ENCODE measurements at regions not wholly inside any gene's neighbourhood (a gene's known extent, or its start where the extent isn't known, plus 50 kb on each side); places are given as distances from the start of the nearest gene placed in this dataset.
A peak's percentile ranks its signal among the peaks of the same experiment; 100 is the strongest.
"Not testable (repeated sequence)": the region's sequence is repeated elsewhere in the genome, so short reads cannot be mapped to it uniquely, and the experiment has no call there.

DNA sequence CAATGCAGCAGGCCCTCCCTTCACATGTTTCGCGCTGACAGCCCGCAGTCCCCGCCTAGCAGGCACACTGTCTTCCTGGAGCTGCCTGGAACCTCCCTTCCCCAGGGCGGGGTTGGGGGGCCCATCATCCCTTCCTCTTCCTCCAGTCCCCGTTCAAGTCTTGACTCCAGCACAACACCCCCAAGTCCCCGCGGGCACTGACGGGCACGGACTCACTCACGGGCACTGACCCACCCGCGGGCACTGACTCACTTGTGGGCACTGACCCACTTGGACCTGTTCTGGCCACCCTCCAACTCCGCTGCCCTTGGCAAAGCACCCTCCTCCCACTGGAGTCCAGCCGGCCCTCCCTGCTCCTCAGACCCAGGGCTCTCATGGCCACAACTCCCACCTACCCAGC, 5376.7 kb upstream of the TPTE start:
- not testable (repeated sequence) for H3K4me3 Mint-ChIP-seq; H3K27me3 Mint-ChIP-seq (ENCODE audit: low read depth); H3K27ac Mint-ChIP-seq; H3K9me3 Mint-ChIP-seq; ATAC-seq (replicated peaks in 1 of 2); H3K36me3 Mint-ChIP-seq (ENCODE audit: insufficient read depth in 2 of 2); DNase-seq; H3K4me1 Mint-ChIP-seq (ENCODE audit: low read depth)

DNA sequence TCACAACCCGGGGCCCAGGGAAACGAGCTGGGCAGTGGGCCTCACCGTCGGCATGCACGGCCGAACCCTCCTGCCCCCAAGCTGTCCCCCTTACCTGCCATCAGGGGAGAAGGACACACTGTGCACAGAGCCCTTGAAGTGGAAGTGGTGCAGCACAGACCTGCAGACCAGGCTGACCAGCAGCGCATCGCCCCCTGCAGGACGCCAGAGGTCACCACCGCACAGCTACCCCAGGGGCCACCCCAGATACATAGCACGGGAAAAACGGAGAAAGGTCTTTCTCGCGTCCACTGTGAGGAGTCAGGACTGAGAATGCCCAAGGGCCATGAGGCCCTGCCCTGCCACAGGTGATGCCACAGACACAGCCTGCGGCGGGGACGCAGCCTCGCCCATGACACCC, 5373.7 kb upstream of the TPTE start:
- not testable (repeated sequence) for H3K27me3 Mint-ChIP-seq (ENCODE audit: low read depth); H3K4me1 Mint-ChIP-seq (ENCODE audit: low read depth); H3K9me3 Mint-ChIP-seq; H3K27ac Mint-ChIP-seq; H3K4me3 Mint-ChIP-seq; H3K36me3 Mint-ChIP-seq (ENCODE audit: insufficient read depth in 2 of 2)
- peak; percentile 59 to 75 for ATAC-seq (replicated peaks in 1 of 2)
- DNase-seq, result peak; percentile 14 to 37

DNA sequence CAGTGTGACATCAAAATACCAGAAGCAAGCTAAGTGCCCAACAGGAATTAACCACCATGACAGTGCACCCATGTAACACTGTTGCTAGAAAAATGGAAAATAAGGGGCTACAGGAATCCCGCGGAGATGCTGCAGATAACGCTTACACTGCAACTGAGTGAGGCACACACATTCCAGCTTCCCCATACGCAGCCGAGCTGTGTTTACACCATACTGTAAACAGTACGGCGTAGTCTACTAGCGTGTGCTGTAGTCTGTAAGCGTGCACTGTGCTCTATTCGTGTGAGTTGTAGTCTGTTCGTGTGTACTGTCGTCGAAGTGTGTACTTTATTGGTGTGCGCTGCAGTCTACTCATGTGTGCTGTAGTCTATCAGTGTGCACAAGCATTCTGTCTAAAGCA, 5372.2 kb upstream of the TPTE start:
- ATAC-seq (replicated peaks in 1 of 2); DNase-seq; H3K4me1 Mint-ChIP-seq (ENCODE audit: low read depth); H3K9me3 Mint-ChIP-seq; H3K4me3 Mint-ChIP-seq; H3K27ac Mint-ChIP-seq; H3K36me3 Mint-ChIP-seq (ENCODE audit: insufficient read depth in 2 of 2); H3K27me3 Mint-ChIP-seq (ENCODE audit: low read depth): not testable (repeated sequence)

DNA sequence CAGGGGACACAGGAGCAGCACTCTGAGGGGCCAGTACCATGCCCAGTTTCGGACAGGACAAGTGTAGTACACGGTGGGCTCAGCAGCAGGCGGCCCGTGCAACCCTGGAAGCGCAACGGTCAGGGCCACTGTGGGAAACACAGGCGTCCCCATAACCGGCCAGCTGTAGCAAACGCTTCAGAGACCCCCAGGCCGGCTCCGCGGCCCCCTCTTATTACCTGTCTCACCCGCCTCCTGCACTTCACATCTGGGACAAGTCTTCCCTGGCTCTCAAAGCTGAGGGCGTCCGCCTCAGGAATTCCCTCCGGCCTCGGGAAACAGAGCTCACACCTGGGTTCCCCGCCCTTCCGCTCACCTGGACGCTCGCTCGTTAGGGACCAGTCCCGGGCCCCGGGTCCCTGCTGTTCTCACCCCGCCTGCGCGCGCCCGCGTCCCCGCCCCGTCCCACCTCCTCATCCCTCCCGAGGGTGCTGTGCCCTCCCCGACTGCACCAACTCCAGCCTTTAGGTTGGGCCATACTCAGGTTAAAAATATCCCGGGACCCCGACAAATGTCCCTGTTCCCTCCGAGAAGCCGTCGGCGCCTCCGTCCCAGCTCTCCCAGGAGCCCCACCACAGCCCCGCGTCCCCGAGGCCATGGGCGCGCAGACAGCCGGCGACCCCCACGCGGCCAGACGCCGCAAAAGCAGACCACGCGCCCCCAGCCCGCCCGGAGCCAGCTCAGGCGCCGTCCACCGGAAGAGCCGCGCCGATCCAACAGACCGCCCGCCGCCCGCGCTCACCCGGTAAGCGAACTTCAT, 5367.3 kb upstream of the TPTE start:
- H3K27me3 Mint-ChIP-seq (ENCODE audit: low read depth); H3K4me1 Mint-ChIP-seq (ENCODE audit: low read depth); DNase-seq; H3K27ac Mint-ChIP-seq; H3K36me3 Mint-ChIP-seq (ENCODE audit: insufficient read depth in 2 of 2); H3K9me3 Mint-ChIP-seq: not testable (repeated sequence)
- peak overlapping the region; percentile 36 to 37 for H3K4me3 Mint-ChIP-seq
- ATAC-seq (replicated peaks in 1 of 2), result peak; percentile 14 to 26

DNA sequence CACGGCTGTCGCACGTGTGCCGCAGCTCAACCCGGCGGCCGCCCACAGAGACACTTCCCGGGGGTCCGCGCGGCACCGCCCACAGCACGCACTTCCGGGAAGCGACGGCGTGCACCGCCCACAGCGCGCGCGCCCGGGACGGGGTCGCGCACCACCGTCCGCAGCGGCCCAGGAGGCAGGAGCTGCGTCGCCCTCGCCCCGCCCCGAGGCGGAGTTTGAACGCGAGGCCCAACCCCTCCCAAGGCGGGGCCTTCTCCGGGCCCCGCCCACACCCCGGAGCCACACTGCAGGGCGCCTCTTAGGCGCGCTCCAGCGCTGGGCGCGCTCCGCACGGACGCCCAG, 5366.8 kb upstream of the TPTE start:
- not testable (repeated sequence) for H3K4me1 Mint-ChIP-seq (ENCODE audit: low read depth); H3K9me3 Mint-ChIP-seq; H3K27ac Mint-ChIP-seq; H3K36me3 Mint-ChIP-seq (ENCODE audit: insufficient read depth in 2 of 2); H3K27me3 Mint-ChIP-seq (ENCODE audit: low read depth)
- peak; percentile 86 to 94 for DNase-seq
- peak; percentile 99 to 100 for ATAC-seq (replicated peaks in 1 of 2)
- peak overlapping the region; percentile 36 to 37 for H3K4me3 Mint-ChIP-seq

DNA sequence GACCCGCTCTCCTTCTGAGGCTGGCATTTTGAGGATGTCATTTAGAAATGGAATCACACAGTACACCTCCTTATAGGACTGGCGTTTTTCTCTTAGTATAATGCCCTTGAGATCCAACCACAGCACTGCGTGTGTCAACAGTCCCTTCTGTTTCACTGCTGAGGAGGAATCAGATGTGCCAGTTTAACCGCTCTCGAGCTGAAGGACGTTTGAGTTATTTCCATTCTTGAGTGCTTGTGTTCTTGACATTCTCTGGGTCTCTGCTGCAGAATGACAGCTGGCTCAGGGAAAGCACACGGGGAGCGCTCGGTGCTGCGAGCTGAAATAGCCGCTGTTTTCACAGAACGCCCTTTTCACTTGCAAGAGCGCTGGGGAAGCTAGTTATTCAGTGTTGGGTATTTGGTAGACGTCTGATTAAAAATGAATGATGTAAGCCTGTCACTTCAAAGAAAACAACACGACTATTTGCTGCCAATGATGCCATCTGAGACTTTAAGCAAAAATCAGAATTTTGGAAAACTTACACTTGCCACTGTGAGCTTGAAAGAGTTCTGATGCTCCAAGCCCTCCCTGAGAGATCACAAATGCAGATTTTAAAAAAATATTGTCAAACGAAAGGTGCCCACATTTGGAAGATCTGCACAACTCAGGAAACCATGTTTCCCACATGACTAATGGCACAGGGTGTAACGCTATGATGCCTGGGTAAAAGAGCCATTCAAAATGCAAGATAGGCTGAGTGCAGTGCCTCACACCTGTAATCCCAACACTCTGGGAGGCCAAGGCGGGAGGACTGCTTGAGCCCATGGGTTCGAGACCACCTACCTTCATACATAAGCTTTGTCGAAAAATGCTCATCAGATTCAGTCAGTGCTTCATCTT, 5358.4 kb upstream of the TPTE start:
- H3K9me3 Mint-ChIP-seq; H3K36me3 Mint-ChIP-seq (ENCODE audit: insufficient read depth in 2 of 2); H3K4me3 Mint-ChIP-seq; ATAC-seq (replicated peaks in 1 of 2); H3K4me1 Mint-ChIP-seq (ENCODE audit: low read depth); DNase-seq; H3K27ac Mint-ChIP-seq; H3K27me3 Mint-ChIP-seq (ENCODE audit: low read depth): not testable (repeated sequence)

DNA sequence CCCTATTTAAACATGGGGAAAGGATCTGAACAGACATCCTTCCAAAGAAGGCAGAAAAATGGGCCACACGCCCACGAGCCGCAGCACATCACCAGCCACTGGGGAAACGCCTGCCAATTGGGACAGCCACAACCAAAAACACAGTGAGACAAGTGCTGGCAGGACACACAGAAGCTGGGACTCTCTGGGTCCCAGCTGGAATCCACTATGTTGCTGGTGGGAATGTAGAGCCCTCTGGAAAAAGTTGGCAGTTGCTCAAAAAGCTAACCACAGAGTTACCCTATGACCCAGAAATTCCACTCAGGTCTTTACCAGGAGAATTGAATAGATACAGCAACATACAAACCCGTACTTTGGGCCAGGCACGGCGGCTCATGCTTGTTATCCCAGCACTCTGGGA, 5355.6 kb upstream of the TPTE start:
- not testable (repeated sequence) for DNase-seq; H3K9me3 Mint-ChIP-seq; ATAC-seq (replicated peaks in 1 of 2); H3K36me3 Mint-ChIP-seq (ENCODE audit: insufficient read depth in 2 of 2); H3K27me3 Mint-ChIP-seq (ENCODE audit: low read depth); H3K27ac Mint-ChIP-seq; H3K4me3 Mint-ChIP-seq; H3K4me1 Mint-ChIP-seq (ENCODE audit: low read depth)
